ENCODE measurements at regions not wholly inside any gene's neighbourhood (a gene's known extent, or its start where the extent isn't known, plus 50 kb on each side); places are given as distances from the start of the nearest gene placed in this dataset.

DNA sequence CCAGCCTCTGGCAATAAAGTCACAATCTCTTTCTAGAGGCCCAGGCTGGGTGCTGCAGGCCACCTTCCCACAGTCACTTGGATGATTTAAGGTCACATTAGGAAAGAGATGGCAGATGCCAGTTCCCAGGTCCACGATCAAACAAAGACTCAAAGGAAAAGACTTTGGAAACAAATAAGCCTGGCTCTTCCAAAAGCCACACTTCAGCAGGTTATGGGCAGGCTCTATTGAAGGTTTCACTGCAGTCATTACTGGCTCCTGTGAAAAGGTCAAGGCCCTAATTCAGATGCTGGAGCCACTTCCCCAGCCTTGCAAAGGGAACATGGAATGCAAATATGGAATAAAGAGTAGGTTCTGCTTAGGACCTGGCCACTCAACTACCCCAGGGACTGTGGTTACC, 104.0 kb upstream of the ZNF32 start:
- no peak overlapping the region for H3K27ac Mint-ChIP-seq (ENCODE audit: unreplicated experiment)
- H3K4me3 Mint-ChIP-seq (ENCODE audit: low read depth, unreplicated experiment): no peak overlapping the region
- no peaks in the 10 kb centered on the region for H3K36me3 Mint-ChIP-seq (ENCODE audit: insufficient read depth, unreplicated experiment)
- TF ChIP-seq, protein P1, sequence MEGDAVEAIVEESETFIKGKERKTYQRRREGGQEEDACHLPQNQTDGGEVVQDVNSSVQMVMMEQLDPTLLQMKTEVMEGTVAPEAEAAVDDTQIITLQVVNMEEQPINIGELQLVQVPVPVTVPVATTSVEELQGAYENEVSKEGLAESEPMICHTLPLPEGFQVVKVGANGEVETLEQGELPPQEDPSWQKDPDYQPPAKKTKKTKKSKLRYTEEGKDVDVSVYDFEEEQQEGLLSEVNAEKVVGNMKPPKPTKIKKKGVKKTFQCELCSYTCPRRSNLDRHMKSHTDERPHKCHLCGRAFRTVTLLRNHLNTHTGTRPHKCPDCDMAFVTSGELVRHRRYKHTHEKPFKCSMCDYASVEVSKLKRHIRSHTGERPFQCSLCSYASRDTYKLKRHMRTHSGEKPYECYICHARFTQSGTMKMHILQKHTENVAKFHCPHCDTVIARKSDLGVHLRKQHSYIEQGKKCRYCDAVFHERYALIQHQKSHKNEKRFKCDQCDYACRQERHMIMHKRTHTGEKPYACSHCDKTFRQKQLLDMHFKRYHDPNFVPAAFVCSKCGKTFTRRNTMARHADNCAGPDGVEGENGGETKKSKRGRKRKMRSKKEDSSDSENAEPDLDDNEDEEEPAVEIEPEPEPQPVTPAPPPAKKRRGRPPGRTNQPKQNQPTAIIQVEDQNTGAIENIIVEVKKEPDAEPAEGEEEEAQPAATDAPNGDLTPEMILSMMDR (IDR thresholded peaks at IDR 0.05; ENCODE audit: unreplicated experiment): no peak
- no peak for DNase-seq
- no peaks in the 10 kb centered on the region for H3K9me3 Mint-ChIP-seq (ENCODE audit: low read depth, unreplicated experiment)
- peaks cover 25% of the 10 kb centered on the region for H3K27me3 Mint-ChIP-seq (ENCODE audit: unreplicated experiment)
- BruUV-seq (replicated peaks): no TSS peak
- no peaks in the 10 kb centered on the region for H3K4me1 Mint-ChIP-seq (ENCODE audit: low read depth, unreplicated experiment)
- CTCF ChIA-PET: no interaction called here
- intact Hi-C loops (cut with micrococcal nuclease; ENCODE audit: unreplicated experiment): no loop called here

DNA sequence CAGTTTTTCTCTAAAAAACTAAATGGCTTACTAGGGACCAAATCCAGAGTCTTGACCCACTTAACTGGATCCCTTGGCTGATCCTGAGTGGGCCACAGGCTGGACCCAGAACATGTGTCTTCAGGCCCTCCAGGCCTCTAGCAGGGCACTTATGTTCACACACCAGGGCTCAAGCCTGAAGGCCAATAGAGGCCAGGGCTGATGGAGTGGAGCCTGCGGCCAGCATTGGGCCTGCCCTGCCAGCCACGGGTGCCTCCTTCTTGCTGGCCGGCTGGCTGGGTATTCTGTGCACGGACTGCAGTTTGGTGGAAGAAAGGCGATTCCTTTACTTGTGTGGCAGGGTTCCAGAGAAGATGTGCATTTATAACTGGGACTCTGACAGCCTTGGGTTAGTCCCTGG, 103.0 kb upstream of the ZNF32 start:
- H3K36me3 Mint-ChIP-seq (ENCODE audit: insufficient read depth, unreplicated experiment): no peaks in the 10 kb centered on the region
- H3K4me3 Mint-ChIP-seq (ENCODE audit: low read depth, unreplicated experiment): no peak overlapping the region
- no peaks in the 10 kb centered on the region for H3K4me1 Mint-ChIP-seq (ENCODE audit: low read depth, unreplicated experiment)
- no peaks in the 10 kb centered on the region for H3K9me3 Mint-ChIP-seq (ENCODE audit: low read depth, unreplicated experiment)
- peaks cover 29% of the 10 kb centered on the region for H3K27me3 Mint-ChIP-seq (ENCODE audit: unreplicated experiment)
- TF ChIP-seq, protein P1 (IDR thresholded peaks at IDR 0.05; ENCODE audit: unreplicated experiment): no peak
- no peak for DNase-seq
- H3K27ac Mint-ChIP-seq (ENCODE audit: unreplicated experiment): no peak overlapping the region
- CTCF ChIA-PET: no interaction called here
- BruUV-seq (replicated peaks): no TSS peak
- intact Hi-C loops (cut with micrococcal nuclease; ENCODE audit: unreplicated experiment): no loop called here

DNA sequence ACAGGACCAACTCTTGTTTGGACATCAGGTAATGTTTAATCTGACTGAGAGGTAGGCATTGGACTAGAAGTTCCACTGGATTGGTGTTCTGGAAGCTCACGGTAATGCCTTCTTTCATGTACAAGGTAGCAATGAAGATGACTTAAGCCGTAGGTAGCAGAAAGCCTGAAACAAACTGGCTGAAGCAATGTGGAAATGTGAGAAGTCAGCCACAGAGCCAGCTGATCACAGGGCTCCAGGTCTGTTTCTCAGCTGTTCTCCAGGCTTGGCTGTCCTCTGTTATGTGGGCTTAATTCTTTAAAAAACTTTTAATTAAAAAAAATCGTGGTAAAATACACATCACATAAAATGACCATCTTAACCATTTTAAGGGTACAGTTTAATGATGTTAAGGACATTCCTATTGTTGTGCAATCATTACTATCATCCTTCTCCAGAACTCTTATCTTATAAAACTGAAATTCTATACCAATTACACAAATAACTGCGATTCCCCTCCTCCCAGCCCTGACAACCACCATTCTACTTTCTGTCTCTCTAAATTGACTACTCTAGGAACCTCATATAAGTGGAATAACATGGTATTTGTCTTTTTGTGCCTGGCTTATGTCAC, 101.4 kb upstream of the ZNF32 start:
- no peak for DNase-seq
- CTCF ChIA-PET: no interaction called here
- TF ChIP-seq, protein P1 (IDR thresholded peaks at IDR 0.05; ENCODE audit: unreplicated experiment): no peak
- Mint-ChIP-seq H3K27ac (ENCODE audit: unreplicated experiment) (no peak overlapping the region), H3K36me3 (ENCODE audit: insufficient read depth, unreplicated experiment) (no peaks in the 10 kb centered on the region), H3K27me3 (ENCODE audit: unreplicated experiment) (peaks cover 29% of the 10 kb centered on the region), H3K4me1 (ENCODE audit: low read depth, unreplicated experiment) (no peaks in the 10 kb centered on the region), H3K9me3 (ENCODE audit: low read depth, unreplicated experiment) (no peaks in the 10 kb centered on the region), H3K4me3 (ENCODE audit: low read depth, unreplicated experiment) (no peak overlapping the region)
- BruUV-seq (replicated peaks): no TSS peak
- intact Hi-C loops (cut with micrococcal nuclease; ENCODE audit: unreplicated experiment): no loop called here

DNA sequence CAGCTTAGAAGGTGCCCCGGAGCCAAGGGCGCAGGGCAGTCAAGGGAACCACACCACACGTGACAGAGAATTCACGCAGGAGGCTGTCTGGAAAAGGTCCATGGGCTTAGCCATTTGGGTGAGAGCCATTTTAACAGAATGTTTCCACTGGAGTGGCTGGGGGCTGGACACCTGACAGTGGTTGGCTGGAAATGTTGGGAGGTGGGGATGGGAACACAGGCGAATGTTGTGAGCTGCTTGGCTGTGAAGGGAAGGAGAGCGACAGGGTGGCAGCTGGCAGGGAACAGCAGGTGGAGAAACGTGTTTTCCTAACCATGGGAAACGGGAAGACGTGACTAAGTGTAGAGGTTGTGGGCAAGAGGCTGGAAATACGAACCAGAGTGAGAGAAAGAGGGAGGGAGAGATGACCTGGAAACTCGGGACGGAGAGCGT, 100.5 kb upstream of the ZNF32 start:
- intact Hi-C loops (cut with micrococcal nuclease; ENCODE audit: unreplicated experiment): no loop called here
- peaks cover 29% of the 10 kb centered on the region for H3K27me3 Mint-ChIP-seq (ENCODE audit: unreplicated experiment)
- TF ChIP-seq, protein P1 (IDR thresholded peaks at IDR 0.05; ENCODE audit: unreplicated experiment): no peak
- DNase-seq: no peak
- H3K36me3 Mint-ChIP-seq (ENCODE audit: insufficient read depth, unreplicated experiment): no peaks in the 10 kb centered on the region
- no peak overlapping the region for H3K4me3 Mint-ChIP-seq (ENCODE audit: low read depth, unreplicated experiment)
- CTCF ChIA-PET: no interaction called here
- no peaks in the 10 kb centered on the region for H3K9me3 Mint-ChIP-seq (ENCODE audit: low read depth, unreplicated experiment)
- H3K4me1 Mint-ChIP-seq (ENCODE audit: low read depth, unreplicated experiment): no peaks in the 10 kb centered on the region
- H3K27ac Mint-ChIP-seq (ENCODE audit: unreplicated experiment): no peak overlapping the region
- BruUV-seq (replicated peaks): no TSS peak

All from Calu3 (cell line).